SU-DHL-6 (cell line): ENCODE measurements at regions not wholly inside any gene's neighbourhood (a gene's known extent, or its start where the extent isn't known, plus 50 kb on each side); places are given as distances from the start of the nearest gene placed in this dataset.

Experiments used
- EZH2phosphoT487 ChIP-seq: fragments of 200-600 bp; sonication (generic), shearing (Covaris generic); conservative IDR thresholded peaks from 2 replicates; pipeline ENCODE4 v1.6.1; 2018; ENCODE audit warnings: mild to moderate bottlenecking, antibody characterized with exemption, low read length, moderate library complexity, mixed read lengths
- TF ChIP-seq, protein P1 (sequence below): fragments of 200-600 bp; sonication (generic); IDR thresholded peaks from one replicate; pipeline ENCODE4 v1.5.1; 2017; ENCODE audit warnings: antibody characterized with exemption, mild to moderate bottlenecking, low read length, moderate library complexity; ENCODE audit not compliant: insufficient read depth, poor library complexity, severe bottlenecking

GRCh38 chr15:54816401-54816800, 380.3 kb downstream of the RSL24D1 start:
- TF ChIP-seq, protein P1, sequence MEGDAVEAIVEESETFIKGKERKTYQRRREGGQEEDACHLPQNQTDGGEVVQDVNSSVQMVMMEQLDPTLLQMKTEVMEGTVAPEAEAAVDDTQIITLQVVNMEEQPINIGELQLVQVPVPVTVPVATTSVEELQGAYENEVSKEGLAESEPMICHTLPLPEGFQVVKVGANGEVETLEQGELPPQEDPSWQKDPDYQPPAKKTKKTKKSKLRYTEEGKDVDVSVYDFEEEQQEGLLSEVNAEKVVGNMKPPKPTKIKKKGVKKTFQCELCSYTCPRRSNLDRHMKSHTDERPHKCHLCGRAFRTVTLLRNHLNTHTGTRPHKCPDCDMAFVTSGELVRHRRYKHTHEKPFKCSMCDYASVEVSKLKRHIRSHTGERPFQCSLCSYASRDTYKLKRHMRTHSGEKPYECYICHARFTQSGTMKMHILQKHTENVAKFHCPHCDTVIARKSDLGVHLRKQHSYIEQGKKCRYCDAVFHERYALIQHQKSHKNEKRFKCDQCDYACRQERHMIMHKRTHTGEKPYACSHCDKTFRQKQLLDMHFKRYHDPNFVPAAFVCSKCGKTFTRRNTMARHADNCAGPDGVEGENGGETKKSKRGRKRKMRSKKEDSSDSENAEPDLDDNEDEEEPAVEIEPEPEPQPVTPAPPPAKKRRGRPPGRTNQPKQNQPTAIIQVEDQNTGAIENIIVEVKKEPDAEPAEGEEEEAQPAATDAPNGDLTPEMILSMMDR = no peak
- no peak for TF ChIP-seq EZH2phosphoT487
